GM18520 (cell line): ENCODE measurements at regions not wholly inside any gene's neighbourhood (a gene's known extent, or its start where the extent isn't known, plus 50 kb on each side); places are given as distances from the start of the nearest gene placed in this dataset.
"Not testable (repeated sequence)": the region's sequence is repeated elsewhere in the genome, so short reads cannot be mapped to it uniquely, and the experiment has no call there.

Experiments used
- ATAC-seq: cut with Tn5 transposase; IDR thresholded peaks from one replicate; pipeline ENCODE4 v1.9.1; 2021; ENCODE audit not compliant: unreplicated experiment

DNA sequence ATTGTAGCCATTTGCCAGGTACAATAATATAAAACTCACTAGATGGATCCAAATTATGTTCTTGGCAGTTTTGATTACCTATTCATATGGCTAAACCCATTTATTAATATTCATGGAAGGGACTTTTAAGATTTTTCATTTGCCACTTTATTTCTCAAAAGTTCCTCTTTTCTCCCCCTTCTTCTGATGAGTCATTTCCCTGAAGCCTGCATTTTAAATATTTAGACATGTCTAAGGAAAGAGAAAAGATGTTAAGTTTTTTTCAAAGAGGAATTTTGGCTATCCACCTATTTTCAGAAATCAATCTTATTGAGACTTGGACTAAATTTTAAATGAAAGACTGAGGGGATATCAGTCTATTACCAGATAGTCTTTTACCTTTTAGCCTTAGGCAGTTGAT, 1189.4 kb downstream of the EFNA5 start:
- no peak for ATAC-seq

DNA sequence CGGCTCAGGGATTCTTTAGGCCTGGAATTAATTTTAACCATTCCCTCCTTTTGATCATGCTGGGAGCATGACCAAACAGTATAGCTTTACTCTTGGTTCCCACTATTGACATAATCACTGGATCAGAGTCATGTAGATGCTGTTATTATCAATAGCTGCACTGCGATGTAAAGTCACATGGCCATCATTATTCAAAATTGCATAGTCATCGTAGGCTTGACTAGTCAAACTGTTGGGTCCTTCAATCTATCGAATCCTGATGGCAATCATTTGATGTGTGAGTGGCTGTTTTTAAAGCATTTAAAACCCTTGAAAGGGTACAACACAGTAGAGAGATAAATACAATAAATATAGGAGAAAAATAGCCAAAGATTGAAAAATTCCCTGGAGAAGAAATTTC, 1194.1 kb downstream of the EFNA5 start:
- ATAC-seq = no peak

DNA sequence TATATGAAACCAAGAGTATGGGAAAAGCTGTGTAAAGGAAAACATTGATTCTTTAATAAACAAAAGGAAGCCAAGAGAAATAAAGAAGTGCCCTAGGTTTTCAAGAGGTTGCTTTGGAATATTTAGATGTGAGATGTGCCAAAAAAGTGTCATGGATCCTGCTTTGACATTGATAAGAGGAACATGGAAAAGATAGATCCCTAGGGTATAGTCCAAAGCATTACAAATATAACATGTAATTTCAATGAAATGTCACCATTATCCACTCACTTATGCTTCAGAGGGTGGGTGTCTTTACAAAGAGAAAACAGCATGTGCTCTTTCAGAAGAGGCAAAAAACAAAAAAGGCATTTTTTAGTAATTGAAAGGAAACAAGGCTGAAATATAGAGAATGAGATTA, 1196.7 kb downstream of the EFNA5 start:
- ATAC-seq = no peak

DNA sequence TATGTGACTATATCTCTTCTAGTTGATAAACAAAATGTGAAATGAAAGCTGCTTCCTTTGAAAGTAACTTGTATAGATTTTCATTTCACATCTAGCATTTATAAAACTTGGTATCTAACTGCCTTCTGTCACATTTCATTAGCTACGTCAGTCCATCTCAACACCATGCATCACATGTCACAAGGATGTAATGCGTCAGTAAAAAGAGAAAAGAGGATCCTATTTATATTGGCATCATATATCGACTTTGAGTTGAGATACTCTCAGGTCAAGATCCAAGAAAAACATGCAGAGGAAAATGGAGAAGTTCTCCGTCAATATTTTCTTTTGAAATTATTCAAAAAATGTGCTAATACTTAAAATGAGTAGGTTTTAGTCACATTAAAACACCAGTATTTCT, 1211.2 kb downstream of the EFNA5 start:
- no peak for ATAC-seq

GRCh38 chr5:106454651-106455415, 1215.9 kb downstream of the EFNA5 start:
- ATAC-seq = no peak

- ATAC-seq = no peak
Observed at GRCh38 chr5:106454050-106454449, 1216.7 kb downstream of the EFNA5 start.

- ATAC-seq = no peak
Observed at GRCh38 chr5:106451998-106452397, 1218.7 kb downstream of the EFNA5 start.

- ATAC-seq = no peak
Observed at GRCh38 chr5:106443746-106444145, 1227.0 kb downstream of the EFNA5 start.

DNA sequence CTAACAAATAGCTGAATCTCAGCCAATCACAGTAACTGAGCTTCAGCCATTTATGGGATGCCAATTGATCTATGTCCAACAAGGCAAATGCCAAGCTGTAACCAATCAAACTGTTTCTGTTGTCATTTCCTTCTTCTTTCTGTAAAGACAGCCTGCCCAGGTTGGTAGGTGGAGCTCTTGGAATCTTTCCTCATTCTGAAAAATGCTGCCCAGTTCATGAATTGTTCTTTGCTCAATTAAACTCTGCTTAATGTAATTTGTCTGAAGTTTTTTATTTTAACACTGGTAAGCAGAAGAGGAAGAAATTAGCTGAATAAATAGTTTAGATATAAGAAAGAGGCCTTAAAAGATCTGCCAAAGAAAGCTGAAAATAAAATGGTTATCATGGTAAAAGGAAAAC, 1235.6 kb downstream of the EFNA5 start:
- no peak for ATAC-seq

GRCh38 chr5:106430733-106431132, 1240.0 kb downstream of the EFNA5 start:
- not testable (repeated sequence) for ATAC-seq

- no peak for ATAC-seq
Observed at GRCh38 chr5:106423109-106423897, 1247.4 kb downstream of the EFNA5 start.

GRCh38 chr5:106420102-106420501, 1250.6 kb downstream of the EFNA5 start:
- no peak for ATAC-seq

- ATAC-seq = no peak
Observed at GRCh38 chr5:106418196-106418595, 1252.5 kb downstream of the EFNA5 start.

GRCh38 chr5:106417566-106417965, 1253.2 kb downstream of the EFNA5 start:
- no peak for ATAC-seq

DNA sequence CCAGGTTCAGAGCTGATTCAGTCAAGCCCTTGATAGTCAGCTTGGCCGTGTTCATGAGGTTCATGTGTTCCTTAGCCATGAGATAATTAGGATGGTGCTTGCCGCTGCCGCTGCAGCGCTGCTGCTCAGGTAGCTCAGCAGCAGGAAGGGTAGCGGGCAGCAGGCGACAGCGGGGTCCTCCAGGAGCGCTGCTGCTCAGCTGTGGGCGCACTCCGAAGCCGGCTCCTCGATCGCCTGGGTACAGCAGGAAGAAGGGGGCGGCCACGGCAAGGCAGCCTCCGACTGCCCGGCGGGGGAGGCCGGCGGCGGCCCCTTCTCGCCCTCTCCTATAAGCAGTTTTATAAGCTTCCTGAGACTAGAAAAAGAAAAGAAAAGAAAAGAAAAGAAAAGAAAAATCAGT, 1253.6 kb downstream of the EFNA5 start:
- no peak for ATAC-seq

DNA sequence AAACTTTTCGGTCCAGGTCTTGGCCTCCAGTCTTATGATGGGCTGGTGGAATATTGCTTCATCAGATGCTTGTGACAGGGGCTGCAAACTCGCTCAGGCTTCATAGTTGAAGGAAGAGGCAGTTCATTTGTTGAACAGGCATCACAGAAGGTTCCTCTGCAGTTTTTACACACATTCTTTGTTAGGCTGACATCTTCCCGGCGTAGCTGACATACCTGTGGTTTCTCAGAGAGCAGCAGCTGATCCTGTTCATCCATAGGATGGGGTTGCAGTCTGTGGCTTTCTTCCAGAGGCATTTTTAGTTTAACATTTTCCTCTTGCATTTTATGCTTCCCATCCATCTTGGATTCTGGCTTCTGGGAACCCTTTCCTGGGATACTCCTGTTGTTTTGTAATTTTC, 1255.2 kb downstream of the EFNA5 start:
- no peak for ATAC-seq

DNA sequence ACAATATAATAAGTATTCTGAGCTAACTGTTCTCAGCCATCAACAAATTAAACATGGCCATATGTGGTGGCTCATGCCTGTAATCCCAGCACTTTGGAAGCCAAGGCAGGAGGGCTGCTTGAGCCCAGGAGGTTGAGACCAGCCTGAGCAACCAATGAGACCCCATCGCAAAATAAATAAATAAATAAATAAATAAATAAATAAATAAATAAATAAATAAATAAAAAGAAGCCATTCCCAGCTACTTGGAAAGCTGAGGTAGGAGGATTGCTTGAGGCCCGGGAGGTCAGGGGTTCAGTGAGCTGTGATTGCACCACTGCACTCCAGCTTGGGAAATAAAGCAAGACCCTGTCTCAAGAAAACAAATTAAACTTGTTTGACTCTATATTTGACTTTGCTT, 1256.4 kb downstream of the EFNA5 start:
- no peak for ATAC-seq

GRCh38 chr5:106412606-106413005, 1258.1 kb downstream of the EFNA5 start:
- no peak for ATAC-seq

DNA sequence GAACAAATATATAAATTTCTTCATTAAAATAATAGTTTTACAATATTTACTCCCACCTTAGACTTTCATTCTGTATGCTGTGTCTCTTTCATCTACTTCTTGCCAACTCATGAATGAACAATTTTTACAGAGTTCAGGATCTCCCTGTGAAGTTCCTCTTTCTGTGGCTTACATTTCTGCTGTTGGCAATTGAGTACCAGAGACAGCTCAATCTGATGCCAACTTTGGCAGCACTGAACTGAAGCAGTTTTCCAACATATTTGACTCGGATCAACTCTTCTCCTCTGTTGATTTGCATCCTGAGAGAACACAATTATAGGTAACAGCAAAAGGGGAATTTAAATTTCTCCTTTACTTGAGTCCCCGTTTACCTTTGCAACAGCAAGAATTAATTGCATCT, 1262.2 kb downstream of the EFNA5 start:
- no peak for ATAC-seq

DNA sequence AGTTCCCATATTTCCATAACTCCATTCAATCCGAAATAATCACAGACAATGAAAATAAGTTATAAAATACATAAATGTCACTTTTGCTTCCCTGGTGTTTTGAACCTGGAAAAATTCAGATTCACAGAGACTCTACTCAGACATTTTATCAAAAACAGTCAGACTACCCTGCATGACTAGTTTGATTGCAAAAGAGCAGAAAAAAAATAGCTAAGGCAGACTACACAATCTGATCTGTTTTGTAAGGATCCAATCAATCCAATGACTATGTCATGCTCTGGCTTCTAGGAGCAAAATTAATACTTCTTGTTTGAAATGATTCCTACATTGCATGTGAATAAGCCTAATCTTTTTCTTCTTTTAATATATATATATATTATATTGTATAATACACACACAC, 1262.6 kb downstream of the EFNA5 start:
- no peak for ATAC-seq

DNA sequence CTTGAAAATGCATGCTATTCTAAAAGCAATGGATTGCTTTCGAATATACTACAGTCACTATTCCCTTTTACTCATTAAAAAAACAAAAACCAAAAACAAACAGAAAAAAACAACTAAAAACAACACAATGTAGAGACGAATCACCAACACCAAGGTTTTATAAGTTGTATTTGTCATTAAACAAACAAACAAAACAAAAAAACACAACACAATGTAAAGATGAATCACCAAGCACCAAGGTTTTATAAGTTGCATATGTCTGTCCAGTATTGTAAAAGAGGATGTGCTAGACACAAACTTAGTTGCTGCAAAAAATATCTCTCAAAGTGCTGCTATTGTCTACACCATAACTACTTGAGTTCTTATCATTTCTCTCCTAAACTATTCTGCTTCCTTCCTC, 1269.2 kb downstream of the EFNA5 start:
- ATAC-seq = no peak

GRCh38 chr5:106399391-106399790, 1271.3 kb downstream of the EFNA5 start:
- ATAC-seq = no peak
